Left hindlimb (tissue), 1 donor: ENCODE measurements at regions not wholly inside any gene's neighbourhood (a gene's known extent, or its start where the extent isn't known, plus 50 kb on each side); places are given as distances from the start of the nearest gene placed in this dataset.
"Not testable (repeated sequence)": the region's sequence is repeated elsewhere in the genome, so short reads cannot be mapped to it uniquely, and the experiment has no call there.

ENCODE experiments used
- DNase-seq: peaks from one replicate; pipeline ENCODE4 v3.0.0-alpha.2; 2018

- no peak for DNase-seq
These were observed 74.1 kb upstream of the CCL21 start for GRCh38 chr9:34783951-34784487.

GRCh38 chr9:34782372-34782771, 72.4 kb upstream of the CCL21 start:
- DNase-seq = no peak

GRCh38 chr9:34777666-34778065, 67.7 kb upstream of the CCL21 start:
- no peak for DNase-seq

GRCh38 chr9:34773955-34774354, 64.0 kb upstream of the CCL21 start:
- DNase-seq = no peak

- no peak for DNase-seq
These were observed 63.5 kb upstream of the CCL21 start for GRCh38 chr9:34773306-34773910.

- DNase-seq = no peak
These were observed 61.1 kb upstream of the CCL21 start for GRCh38 chr9:34771007-34771406.

- not testable (repeated sequence) for DNase-seq
These were observed 57.2 kb upstream of the CCL21 start for GRCh38 chr9:34767087-34767486.

GRCh38 chr9:34760196-34761040, 50.5 kb upstream of the CCL21 start:
- DNase-seq = peak; percentile 42
